Astrocyte (in vitro differentiated cells and primary cell): ENCODE measurements at regions not wholly inside any gene's neighbourhood (a gene's known extent, or its start where the extent isn't known, plus 50 kb on each side); places are given as distances from the start of the nearest gene placed in this dataset.

Experiments used
- DNase-seq: peaks from one replicate; pipeline ENCODE4 v3.0.0-alpha.2; 2010; ENCODE audit warnings: low read depth
- FAIRE-seq: peaks from 2 replicates; lab custom pipeline; 2011; peaks lifted over from hg19 to GRCh38; lab: Jason Lieb, UNC
- H2AFZ ChIP-seq: 2 replicates; pipeline ENCODE4 v1.6.0; 2012; ENCODE audit warnings: low read depth, low read length, inconsistent platforms
- H3K27ac ChIP-seq: 2 replicates; pipeline ENCODE4 v1.5.1; 2011; ENCODE audit warnings: low read depth, low read length, inconsistent platforms
- H3K27me3 ChIP-seq: 2 replicates; pipeline ENCODE4 v1.6.0; 2011; ENCODE audit warnings: low read length, inconsistent platforms; ENCODE audit not compliant: insufficient read depth
- H3K36me3 ChIP-seq: 2 replicates; pipeline ENCODE4 v1.5.1; 2011; ENCODE audit warnings: low read length, inconsistent platforms; ENCODE audit not compliant: insufficient read depth
- H3K4me1 ChIP-seq: 2 replicates; pipeline ENCODE4 v1.5.1; 2011; ENCODE audit warnings: low read length, inconsistent platforms; ENCODE audit not compliant: insufficient read depth
- H3K4me2 ChIP-seq: 2 replicates; pipeline ENCODE4 v1.6.0; 2012; ENCODE audit warnings: low read length, inconsistent platforms
- H3K4me3 ChIP-seq: 2 replicates; pipeline ENCODE4 v1.5.1; 2011; ENCODE audit warnings: low read depth, mild to moderate bottlenecking, low read length, inconsistent platforms; ENCODE audit not compliant: insufficient read depth
- H3K79me2 ChIP-seq: 2 replicates; pipeline ENCODE4 v1.6.0; 2012; ENCODE audit warnings: mild to moderate bottlenecking, low read length, inconsistent platforms; ENCODE audit not compliant: insufficient read depth
- H3K9ac ChIP-seq: 2 replicates; pipeline ENCODE4 v1.6.0; 2012; ENCODE audit warnings: mild to moderate bottlenecking, low read length, inconsistent platforms
- H3K9me3 ChIP-seq: 2 replicates; pipeline ENCODE4 v1.5.1; 2012; ENCODE audit warnings: low read depth, mild to moderate bottlenecking, low read length, inconsistent platforms; ENCODE audit not compliant: insufficient read depth
- H4K20me1 ChIP-seq: 2 replicates; pipeline ENCODE4 v1.6.0; 2012; ENCODE audit warnings: low read length, inconsistent platforms; ENCODE audit not compliant: insufficient read depth
- H3K27ac Mint-ChIP-seq: one replicate; pipeline ENCODE4 v1.8.0; 2021; ENCODE audit warnings: mild to moderate bottlenecking, mixed read lengths; ENCODE audit not compliant: unreplicated experiment
- H3K27me3 Mint-ChIP-seq: one replicate; pipeline ENCODE4 v1.8.0; 2021; ENCODE audit warnings: low read depth, mixed read lengths; ENCODE audit not compliant: unreplicated experiment
- H3K36me3 Mint-ChIP-seq: one replicate; pipeline ENCODE4 v1.8.0; 2021; ENCODE audit warnings: low read depth, mixed read lengths; ENCODE audit not compliant: unreplicated experiment
- H3K4me1 Mint-ChIP-seq: one replicate; pipeline ENCODE4 v1.8.0; 2021; ENCODE audit warnings: low read depth, mixed read lengths; ENCODE audit not compliant: unreplicated experiment
- H3K4me3 Mint-ChIP-seq: one replicate; pipeline ENCODE4 v1.8.0; 2021; ENCODE audit warnings: mild to moderate bottlenecking, moderate library complexity, mixed read lengths; ENCODE audit not compliant: unreplicated experiment
- H3K9me3 Mint-ChIP-seq: one replicate; pipeline ENCODE4 v1.8.0; 2021; ENCODE audit warnings: mild to moderate bottlenecking, mixed read lengths; ENCODE audit not compliant: unreplicated experiment
- EZH2 ChIP-seq: IDR thresholded peaks from 2 replicates; pipeline ENCODE4 v1.6.1; 2012; ENCODE audit warnings: mild to moderate bottlenecking, low read length, inconsistent platforms; ENCODE audit not compliant: insufficient read depth
- TF ChIP-seq, protein P1 (sequence below): IDR thresholded peaks from 2 replicates; pipeline ENCODE4 v1.5.1; 2011; ENCODE audit warnings: low read depth, mild to moderate bottlenecking, inconsistent platforms, low read length, moderate library complexity; ENCODE audit not compliant: insufficient read depth

DNA sequence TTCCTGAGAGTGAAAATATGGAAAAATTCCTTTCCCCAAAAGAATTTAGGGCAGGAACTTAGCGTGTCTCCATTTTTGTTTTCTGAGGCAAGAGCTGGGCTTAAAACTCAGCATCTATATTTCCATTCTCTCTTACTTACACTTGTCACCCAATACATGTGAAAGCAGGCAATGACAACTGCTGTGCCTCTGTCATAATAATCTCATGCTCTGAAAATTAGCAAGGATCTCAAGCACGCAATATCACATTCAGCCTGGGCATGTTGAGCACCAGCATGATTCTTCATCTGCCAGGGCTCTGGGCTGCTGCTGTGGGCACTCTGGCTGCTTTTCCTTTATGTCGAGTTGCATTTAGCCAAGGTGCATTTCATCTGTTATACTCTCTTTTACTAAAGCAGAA lies 255.5 kb downstream of the SNX10 start:
- no peak for FAIRE-seq
- Histone ChIP-seq H3K79me2 (no peaks in the 10 kb centered on the region), H4K20me1 (no peaks in the 10 kb centered on the region), H3K4me3 (no peak overlapping the region), H3K27me3 (no peaks in the 10 kb centered on the region), H3K27ac (no peak overlapping the region), H3K4me1 (no peaks in the 10 kb centered on the region), H3K9me3 (no peaks in the 10 kb centered on the region), H3K9ac (no peak overlapping the region), H3K36me3 (no peaks in the 10 kb centered on the region), H2AFZ (no peak overlapping the region), H3K4me2 (no peak overlapping the region)
- Mint-ChIP-seq H3K27ac (no peak overlapping the region), H3K9me3 (no peaks in the 10 kb centered on the region), H3K36me3 (no peaks in the 10 kb centered on the region), H3K4me3 (no peak overlapping the region), H3K4me1 (no peaks in the 10 kb centered on the region), H3K27me3 (peaks cover 15% of the 10 kb centered on the region)
- TF ChIP-seq, protein P1, sequence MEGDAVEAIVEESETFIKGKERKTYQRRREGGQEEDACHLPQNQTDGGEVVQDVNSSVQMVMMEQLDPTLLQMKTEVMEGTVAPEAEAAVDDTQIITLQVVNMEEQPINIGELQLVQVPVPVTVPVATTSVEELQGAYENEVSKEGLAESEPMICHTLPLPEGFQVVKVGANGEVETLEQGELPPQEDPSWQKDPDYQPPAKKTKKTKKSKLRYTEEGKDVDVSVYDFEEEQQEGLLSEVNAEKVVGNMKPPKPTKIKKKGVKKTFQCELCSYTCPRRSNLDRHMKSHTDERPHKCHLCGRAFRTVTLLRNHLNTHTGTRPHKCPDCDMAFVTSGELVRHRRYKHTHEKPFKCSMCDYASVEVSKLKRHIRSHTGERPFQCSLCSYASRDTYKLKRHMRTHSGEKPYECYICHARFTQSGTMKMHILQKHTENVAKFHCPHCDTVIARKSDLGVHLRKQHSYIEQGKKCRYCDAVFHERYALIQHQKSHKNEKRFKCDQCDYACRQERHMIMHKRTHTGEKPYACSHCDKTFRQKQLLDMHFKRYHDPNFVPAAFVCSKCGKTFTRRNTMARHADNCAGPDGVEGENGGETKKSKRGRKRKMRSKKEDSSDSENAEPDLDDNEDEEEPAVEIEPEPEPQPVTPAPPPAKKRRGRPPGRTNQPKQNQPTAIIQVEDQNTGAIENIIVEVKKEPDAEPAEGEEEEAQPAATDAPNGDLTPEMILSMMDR, result no peak
- TF ChIP-seq EZH2, result no peak
- no peak for DNase-seq

DNA sequence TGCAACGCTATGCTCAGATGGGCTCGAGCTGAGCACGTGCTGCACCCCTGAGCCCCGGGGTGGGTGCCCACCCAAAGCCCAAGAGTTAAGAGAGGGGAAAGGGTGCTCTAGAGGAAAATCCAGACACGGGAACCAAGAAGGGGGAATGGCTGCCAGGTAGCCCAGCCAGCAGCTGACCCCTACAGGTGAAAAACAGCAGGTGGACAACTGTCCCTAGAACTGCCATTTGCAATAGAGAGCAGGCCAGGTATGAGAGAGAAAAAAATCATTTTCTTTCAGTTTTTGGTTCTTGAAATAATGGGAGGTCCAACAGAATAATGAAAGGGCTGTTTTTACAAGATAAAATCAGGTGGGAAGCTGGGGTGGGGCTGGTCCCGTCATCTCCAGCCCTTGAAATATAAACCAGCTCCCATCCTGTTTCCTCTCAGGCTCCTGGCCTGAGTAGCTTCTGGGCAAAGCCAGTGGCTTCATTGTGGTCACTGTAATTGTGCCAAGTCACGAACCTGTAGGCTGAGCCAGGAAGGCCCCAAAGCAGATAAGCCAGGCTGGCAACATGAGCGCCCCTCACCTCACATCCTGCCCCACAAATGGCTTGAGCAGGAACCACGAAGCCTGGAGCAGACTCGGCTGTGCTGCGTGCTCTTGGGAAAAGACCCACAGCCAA lies 257.8 kb downstream of the SNX10 start:
- no peaks in the 10 kb centered on the region for H3K27me3 ChIP-seq
- H4K20me1 ChIP-seq, result no peaks in the 10 kb centered on the region
- no peaks in the 10 kb centered on the region for H3K9me3 Mint-ChIP-seq
- H3K9ac ChIP-seq, result no peak overlapping the region
- H3K36me3 ChIP-seq, result no peaks in the 10 kb centered on the region
- H3K4me2 ChIP-seq, result no peak overlapping the region
- no peaks in the 10 kb centered on the region for H3K36me3 Mint-ChIP-seq
- no peak overlapping the region for H3K4me3 Mint-ChIP-seq
- FAIRE-seq (no peak), DNase-seq (no peak)
- H3K4me3 ChIP-seq, result no peak overlapping the region
- H3K27ac ChIP-seq, result no peak overlapping the region
- H3K79me2 ChIP-seq, result no peaks in the 10 kb centered on the region
- H3K4me1 ChIP-seq, result no peaks in the 10 kb centered on the region
- no peak overlapping the region for H2AFZ ChIP-seq
- no peaks in the 10 kb centered on the region for H3K9me3 ChIP-seq
- no peaks in the 10 kb centered on the region for H3K4me1 Mint-ChIP-seq
- H3K27ac Mint-ChIP-seq, result no peak overlapping the region
- H3K27me3 Mint-ChIP-seq, result peaks cover 23% of the 10 kb centered on the region
- TF ChIP-seq, protein P1, result no peak
- TF ChIP-seq EZH2, result no peak

DNA sequence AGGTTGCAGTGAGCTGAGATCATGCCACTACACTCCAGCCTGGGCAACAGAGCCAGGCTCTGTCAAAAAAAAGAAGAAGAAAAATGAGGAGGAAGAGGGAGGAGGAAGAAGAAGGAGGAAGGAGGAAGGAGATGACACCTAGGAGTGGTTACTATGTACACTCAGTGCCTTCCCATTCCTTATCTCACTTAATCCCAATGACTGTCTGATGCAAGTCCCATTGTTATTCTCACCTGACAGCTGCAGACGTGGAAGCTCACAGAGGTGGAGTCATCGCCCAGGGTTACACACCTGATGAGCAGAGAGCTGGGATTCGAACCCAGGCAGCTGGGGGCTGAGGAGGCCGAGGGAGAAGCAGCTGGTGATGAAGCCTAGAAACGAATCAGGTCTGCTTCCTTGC lies 258.8 kb downstream of the SNX10 start:
- H3K27ac ChIP-seq, result no peak overlapping the region
- H3K79me2 ChIP-seq, result no peaks in the 10 kb centered on the region
- no peaks in the 10 kb centered on the region for H3K4me1 ChIP-seq
- Mint-ChIP-seq H3K27ac (peak overlapping the region; percentile 55), H3K36me3 (no peaks in the 10 kb centered on the region), H3K27me3 (peaks cover 23% of the 10 kb centered on the region), H3K9me3 (no peaks in the 10 kb centered on the region), H3K4me3 (no peak overlapping the region), H3K4me1 (no peaks in the 10 kb centered on the region)
- DNase-seq (no peak), FAIRE-seq (no peak)
- no peaks in the 10 kb centered on the region for H3K9me3 ChIP-seq
- no peak overlapping the region for H3K4me2 ChIP-seq
- H3K9ac ChIP-seq, result no peak overlapping the region
- no peaks in the 10 kb centered on the region for H3K36me3 ChIP-seq
- H3K4me3 ChIP-seq, result no peak overlapping the region
- H2AFZ ChIP-seq, result no peak overlapping the region
- H3K27me3 ChIP-seq, result no peaks in the 10 kb centered on the region
- H4K20me1 ChIP-seq, result no peaks in the 10 kb centered on the region
- TF ChIP-seq, protein P1, result no peak
- no peak for TF ChIP-seq EZH2
